GM23338 (cell line): ENCODE measurements at regions not wholly inside any gene's neighbourhood (a gene's known extent, or its start where the extent isn't known, plus 50 kb on each side); places are given as distances from the start of the nearest gene placed in this dataset.

Source experiments
- ATAC-seq: fragments of 200-7000 bp; cut with Tn5 transposase; 3 replicates; pipeline ENCODE4 v1.9.1; 2020
- DNase-seq: peaks from one replicate; pipeline ENCODE4 v3.0.0-alpha.2; 2015; ENCODE audit warnings: low spot score
- H2AFZ ChIP-seq: fragments of 200-600 bp; sonication (generic); 2 replicates; pipeline ENCODE4 v1.8.0; 2016; ENCODE audit warnings: antibody characterized with exemption, mild to moderate bottlenecking, moderate library complexity
- H3F3A ChIP-seq: fragments of 200-600 bp; sonication (generic); replicated peaks from 2 replicates; pipeline ENCODE4 v1.8.0; 2017; ENCODE audit warnings: antibody characterized with exemption, mixed run types, low read depth
- H3K27ac ChIP-seq: fragments of 200-600 bp; sonication (generic); 2 replicates; pipeline ENCODE4 v1.6.1; 2016; ENCODE audit warnings: low read depth
- H3K27me3 ChIP-seq: fragments of 200-600 bp; sonication (generic); 2 replicates; pipeline ENCODE4 v1.8.0; 2016; ENCODE audit warnings: mild to moderate bottlenecking, mixed run types, moderate library complexity; ENCODE audit not compliant: insufficient read depth
- H3K36me3 ChIP-seq: fragments of 200-600 bp; sonication (generic); 2 replicates; pipeline ENCODE4 v1.8.0; 2016; ENCODE audit warnings: mild to moderate bottlenecking; ENCODE audit not compliant: insufficient read depth
- H3K4me1 ChIP-seq: fragments of 200-600 bp; sonication (generic); 2 replicates; pipeline ENCODE4 v1.8.0; 2016; ENCODE audit warnings: mild to moderate bottlenecking, moderate library complexity; ENCODE audit not compliant: insufficient read depth
- H3K4me2 ChIP-seq: fragments of 200-600 bp; sonication (generic); 2 replicates; pipeline ENCODE4 v1.7.1; 2017; ENCODE audit warnings: mixed run types
- H3K4me3 ChIP-seq: fragments of 200-600 bp; sonication (generic); 2 replicates; pipeline ENCODE4 v1.6.1; 2016; ENCODE audit warnings: mixed run types
- H3K79me2 ChIP-seq: fragments of 200-600 bp; sonication (generic); replicated peaks from 2 replicates; pipeline ENCODE4 v1.8.0; 2017; ENCODE audit warnings: mild to moderate bottlenecking; ENCODE audit not compliant: insufficient read depth
- H3K9me2 ChIP-seq: fragments of 200-600 bp; sonication (generic); 2 replicates; pipeline ENCODE4 v1.8.0; 2017; ENCODE audit not compliant: insufficient read depth
- H4K20me1 ChIP-seq: fragments of 200-600 bp; sonication (generic); replicated peaks from 2 replicates; pipeline ENCODE4 v1.8.0; 2017; ENCODE audit warnings: mild to moderate bottlenecking; ENCODE audit not compliant: insufficient read depth
- H3K27ac Mint-ChIP-seq: 2 replicates; pipeline ENCODE4 v1.8.0; 2020; ENCODE audit warnings: inconsistent platforms, mild to moderate bottlenecking, moderate library complexity, mixed read lengths
- H3K27me3 Mint-ChIP-seq: 3 replicates; pipeline ENCODE4 v1.8.0; 2022; ENCODE audit warnings: low read depth, mild to moderate bottlenecking, moderate library complexity, mixed read lengths, inconsistent platforms; ENCODE audit not compliant: insufficient read depth, poor library complexity
- H3K36me3 Mint-ChIP-seq: 3 replicates; pipeline ENCODE4 v1.8.0; 2021; ENCODE audit warnings: low read depth, mild to moderate bottlenecking, inconsistent platforms, moderate library complexity, mixed read lengths
- H3K4me1 Mint-ChIP-seq: 3 replicates; pipeline ENCODE4 v1.8.0; 2020; ENCODE audit warnings: mild to moderate bottlenecking, inconsistent platforms, mixed read lengths
- H3K4me3 Mint-ChIP-seq: 3 replicates; pipeline ENCODE4 v1.8.0; 2021; ENCODE audit warnings: moderate library complexity, mild to moderate bottlenecking, inconsistent platforms, mixed read lengths
- H3K9me3 Mint-ChIP-seq: 3 replicates; pipeline ENCODE4 v1.8.0; 2020; ENCODE audit warnings: moderate library complexity, mild to moderate bottlenecking, inconsistent platforms, mixed read lengths
- CTCF ChIP-seq, 2 experiments: fragments of 200-600 bp in 1 of 2; sonication (generic) in 1 of 2; conservative IDR thresholded peaks; 2 replicates each; pipeline versions ENCODE4 v1.5.1 to v1.6.1; 2016 to 2017; ENCODE audit warnings: antibody characterized with exemption in 2 of 2, low read depth in 2 of 2, mild to moderate bottlenecking in 2 of 2, moderate library complexity in 1 of 2
- EZH2 ChIP-seq: fragments of 200-600 bp; sonication (generic); IDR thresholded peaks from one replicate; pipeline ENCODE4 v1.8.0; 2017; ENCODE audit warnings: antibody characterized with exemption, mild to moderate bottlenecking, low read depth; ENCODE audit not compliant: unreplicated experiment
- NANOG ChIP-seq: IDR thresholded peaks from 2 replicates; pipeline ENCODE4 v1.6.1; 2016; ENCODE audit warnings: antibody characterized with exemption, borderline replicate concordance
- ZNF114 ChIP-seq: fragments of 250-450 bp; sonication (Bioruptor Pico); IDR thresholded peaks from 2 replicates; pipeline ENCODE4 v1.5.0; 2020; ENCODE audit warnings: mild to moderate bottlenecking, moderate library complexity
- ZNF331 ChIP-seq: fragments of 250-450 bp; sonication (Bioruptor Pico); IDR thresholded peaks from 2 replicates; pipeline ENCODE4 v1.5.0; 2020; ENCODE audit warnings: low read depth, mild to moderate bottlenecking, moderate library complexity
- TF ChIP-seq, protein P1 (sequence below): fragments of 250-450 bp; sonication (Bioruptor Pico); IDR thresholded peaks from 2 replicates; pipeline ENCODE4 v1.5.0; 2020; ENCODE audit warnings: mild to moderate bottlenecking, moderate library complexity
- TF ChIP-seq, protein P2 (sequence below): IDR thresholded peaks from 2 replicates; pipeline ENCODE4 v1.6.1; 2016; ENCODE audit warnings: antibody characterized with exemption

GRCh38 chr5:105158526-105158925 is 1595.9 kb upstream of the NUDT12 start (continued):
- TF ChIP-seq ZNF331 (CRISPR knock-in tag) (no peak), EZH2 (no peak), ZNF114 (CRISPR knock-in tag) (no peak)
- TF ChIP-seq, protein P1, sequence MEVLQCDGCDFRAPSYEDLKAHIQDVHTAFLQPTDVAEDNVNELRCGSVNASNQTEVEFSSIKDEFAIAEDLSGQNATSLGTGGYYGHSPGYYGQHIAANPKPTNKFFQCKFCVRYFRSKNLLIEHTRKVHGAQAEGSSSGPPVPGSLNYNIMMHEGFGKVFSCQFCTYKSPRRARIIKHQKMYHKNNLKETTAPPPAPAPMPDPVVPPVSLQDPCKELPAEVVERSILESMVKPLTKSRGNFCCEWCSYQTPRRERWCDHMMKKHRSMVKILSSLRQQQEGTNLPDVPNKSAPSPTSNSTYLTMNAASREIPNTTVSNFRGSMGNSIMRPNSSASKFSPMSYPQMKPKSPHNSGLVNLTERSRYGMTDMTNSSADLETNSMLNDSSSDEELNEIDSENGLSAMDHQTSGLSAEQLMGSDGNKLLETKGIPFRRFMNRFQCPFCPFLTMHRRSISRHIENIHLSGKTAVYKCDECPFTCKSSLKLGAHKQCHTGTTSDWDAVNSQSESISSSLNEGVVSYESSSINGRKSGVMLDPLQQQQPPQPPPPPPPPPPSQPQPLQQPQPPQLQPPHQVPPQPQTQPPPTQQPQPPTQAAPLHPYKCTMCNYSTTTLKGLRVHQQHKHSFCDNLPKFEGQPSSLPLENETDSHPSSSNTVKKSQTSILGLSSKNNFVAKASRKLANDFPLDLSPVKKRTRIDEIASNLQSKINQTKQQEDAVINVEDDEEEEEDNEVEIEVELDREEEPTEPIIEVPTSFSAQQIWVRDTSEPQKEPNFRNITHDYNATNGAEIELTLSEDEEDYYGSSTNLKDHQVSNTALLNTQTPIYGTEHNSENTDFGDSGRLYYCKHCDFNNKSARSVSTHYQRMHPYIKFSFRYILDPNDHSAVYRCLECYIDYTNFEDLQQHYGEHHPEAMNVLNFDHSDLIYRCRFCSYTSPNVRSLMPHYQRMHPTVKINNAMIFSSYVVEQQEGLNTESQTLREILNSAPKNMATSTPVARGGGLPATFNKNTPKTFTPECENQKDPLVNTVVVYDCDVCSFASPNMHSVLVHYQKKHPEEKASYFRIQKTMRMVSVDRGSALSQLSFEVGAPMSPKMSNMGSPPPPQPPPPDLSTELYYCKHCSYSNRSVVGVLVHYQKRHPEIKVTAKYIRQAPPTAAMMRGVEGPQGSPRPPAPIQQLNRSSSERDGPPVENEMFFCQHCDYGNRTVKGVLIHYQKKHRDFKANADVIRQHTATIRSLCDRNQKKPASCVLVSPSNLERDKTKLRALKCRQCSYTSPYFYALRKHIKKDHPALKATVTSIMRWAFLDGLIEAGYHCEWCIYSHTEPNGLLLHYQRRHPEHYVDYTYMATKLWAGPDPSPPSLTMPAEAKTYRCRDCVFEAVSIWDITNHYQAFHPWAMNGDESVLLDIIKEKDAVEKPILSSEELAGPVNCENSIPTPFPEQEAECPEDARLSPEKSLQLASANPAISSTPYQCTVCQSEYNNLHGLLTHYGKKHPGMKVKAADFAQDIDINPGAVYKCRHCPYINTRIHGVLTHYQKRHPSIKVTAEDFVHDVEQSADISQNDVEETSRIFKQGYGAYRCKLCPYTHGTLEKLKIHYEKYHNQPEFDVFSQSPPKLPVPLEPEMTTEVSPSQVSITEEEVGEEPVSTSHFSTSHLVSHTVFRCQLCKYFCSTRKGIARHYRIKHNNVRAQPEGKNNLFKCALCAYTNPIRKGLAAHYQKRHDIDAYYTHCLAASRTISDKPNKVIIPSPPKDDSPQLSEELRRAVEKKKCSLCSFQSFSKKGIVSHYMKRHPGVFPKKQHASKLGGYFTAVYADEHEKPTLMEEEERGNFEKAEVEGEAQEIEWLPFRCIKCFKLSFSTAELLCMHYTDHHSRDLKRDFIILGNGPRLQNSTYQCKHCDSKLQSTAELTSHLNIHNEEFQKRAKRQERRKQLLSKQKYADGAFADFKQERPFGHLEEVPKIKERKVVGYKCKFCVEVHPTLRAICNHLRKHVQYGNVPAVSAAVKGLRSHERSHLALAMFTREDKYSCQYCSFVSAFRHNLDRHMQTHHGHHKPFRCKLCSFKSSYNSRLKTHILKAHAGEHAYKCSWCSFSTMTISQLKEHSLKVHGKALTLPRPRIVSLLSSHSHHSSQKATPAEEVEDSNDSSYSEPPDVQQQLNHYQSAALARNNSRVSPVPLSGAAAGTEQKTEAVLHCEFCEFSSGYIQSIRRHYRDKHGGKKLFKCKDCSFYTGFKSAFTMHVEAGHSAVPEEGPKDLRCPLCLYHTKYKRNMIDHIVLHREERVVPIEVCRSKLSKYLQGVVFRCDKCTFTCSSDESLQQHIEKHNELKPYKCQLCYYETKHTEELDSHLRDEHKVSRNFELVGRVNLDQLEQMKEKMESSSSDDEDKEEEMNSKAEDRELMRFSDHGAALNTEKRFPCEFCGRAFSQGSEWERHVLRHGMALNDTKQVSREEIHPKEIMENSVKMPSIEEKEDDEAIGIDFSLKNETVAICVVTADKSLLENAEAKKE (CRISPR knock-in tag): no peak
- TF ChIP-seq, protein P2, sequence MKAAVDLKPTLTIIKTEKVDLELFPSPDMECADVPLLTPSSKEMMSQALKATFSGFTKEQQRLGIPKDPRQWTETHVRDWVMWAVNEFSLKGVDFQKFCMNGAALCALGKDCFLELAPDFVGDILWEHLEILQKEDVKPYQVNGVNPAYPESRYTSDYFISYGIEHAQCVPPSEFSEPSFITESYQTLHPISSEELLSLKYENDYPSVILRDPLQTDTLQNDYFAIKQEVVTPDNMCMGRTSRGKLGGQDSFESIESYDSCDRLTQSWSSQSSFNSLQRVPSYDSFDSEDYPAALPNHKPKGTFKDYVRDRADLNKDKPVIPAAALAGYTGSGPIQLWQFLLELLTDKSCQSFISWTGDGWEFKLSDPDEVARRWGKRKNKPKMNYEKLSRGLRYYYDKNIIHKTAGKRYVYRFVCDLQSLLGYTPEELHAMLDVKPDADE: no peak

- DNase-seq: no peak
- Histone ChIP-seq H3K79me2 (no peaks in the 10 kb centered on the region), H3K27me3 (no peaks in the 10 kb centered on the region), H4K20me1 (no peaks in the 10 kb centered on the region), H3K9me2 (no peaks in the 10 kb centered on the region), H3K36me3 (no peaks in the 10 kb centered on the region), H3F3A (no peaks in the 10 kb centered on the region), H3K4me1 (no peaks in the 10 kb centered on the region), H3K27ac (no peak overlapping the region), H3K4me2 (no peak overlapping the region), H2AFZ (no peak overlapping the region), H3K4me3 (no peak overlapping the region)
- Mint-ChIP-seq H3K27ac (no peak overlapping the region), H3K27me3 (no peaks in the 10 kb centered on the region), H3K4me1 (no peaks in the 10 kb centered on the region), H3K36me3 (no peaks in the 10 kb centered on the region), H3K4me3 (no peak overlapping the region), H3K9me3 (no peaks in the 10 kb centered on the region)
- ATAC-seq: no peak
- TF ChIP-seq NANOG (no peak), ZNF114 (CRISPR knock-in tag) (no peak), ZNF331 (CRISPR knock-in tag) (no peak), CTCF (conservative IDR thresholded peaks at IDR 0.05; ENCODE audit: low read depth in 2 of 2) (no peak)
- TF ChIP-seq, protein P1 (CRISPR knock-in tag): no peak
These were observed 1587.7 kb upstream of the NUDT12 start for GRCh38 chr5:105150323-105150722.
